ENCODE measurements at regions not wholly inside any gene's neighbourhood (a gene's known extent, or its start where the extent isn't known, plus 50 kb on each side); places are given as distances from the start of the nearest gene placed in this dataset.

GRCh38 chr13:95367309-95367843 is 66.1 kb upstream of the ABCC4 start:
- Histone ChIP-seq H3K27ac (ENCODE audit: low read length) (no peak overlapping the region), H3K27me3 (ENCODE audit: control insufficient read depth, insufficient read depth, low read length) (no peaks in the 10 kb centered on the region), H3K4me1 (ENCODE audit: control insufficient read depth, insufficient read depth, low read length) (no peaks in the 10 kb centered on the region), H3K9me3 (ENCODE audit: control insufficient read depth, insufficient read depth, low read length) (no peaks in the 10 kb centered on the region), H3K36me3 (ENCODE audit: control insufficient read depth, insufficient read depth, low read length) (no peaks in the 10 kb centered on the region), H3K4me3 (ENCODE audit: low read length) (no peak overlapping the region)
- no peak for DNase-seq (ENCODE audit: low read depth, low spot score)
- no CpG with 5 or more reads among the region's 6 CpGs for WGBS (ENCODE audit: insufficient coverage, insufficient read length)

GRCh38 chr13:95368998-95369397 is 67.7 kb upstream of the ABCC4 start:
- H3K36me3 ChIP-seq (ENCODE audit: control insufficient read depth, insufficient read depth, low read length), result no peaks in the 10 kb centered on the region
- no peak overlapping the region for H3K27ac ChIP-seq (ENCODE audit: low read length)
- H3K27me3 ChIP-seq (ENCODE audit: control insufficient read depth, insufficient read depth, low read length), result no peaks in the 10 kb centered on the region
- WGBS (ENCODE audit: insufficient coverage, insufficient read length), result no CpG with 5 or more reads among the region's 4 CpGs
- DNase-seq (ENCODE audit: low read depth, low spot score), result no peak
- H3K4me1 ChIP-seq (ENCODE audit: control insufficient read depth, insufficient read depth, low read length), result no peaks in the 10 kb centered on the region
- no peaks in the 10 kb centered on the region for H3K9me3 ChIP-seq (ENCODE audit: control insufficient read depth, insufficient read depth, low read length)
- H3K4me3 ChIP-seq (ENCODE audit: low read length), result no peak overlapping the region

GRCh38 chr13:95375706-95376105 is 74.5 kb upstream of the ABCC4 start:
- no peak for DNase-seq (ENCODE audit: low read depth, low spot score)
- H3K4me3 ChIP-seq (ENCODE audit: low read length), result no peak overlapping the region
- no peaks in the 10 kb centered on the region for H3K36me3 ChIP-seq (ENCODE audit: control insufficient read depth, insufficient read depth, low read length)
- no peaks in the 10 kb centered on the region for H3K4me1 ChIP-seq (ENCODE audit: control insufficient read depth, insufficient read depth, low read length)
- H3K27me3 ChIP-seq (ENCODE audit: control insufficient read depth, insufficient read depth, low read length), result no peaks in the 10 kb centered on the region
- H3K27ac ChIP-seq (ENCODE audit: low read length), result no peak overlapping the region
- no CpG with 5 or more reads among the region's 1 CpG for WGBS (ENCODE audit: insufficient coverage, insufficient read length)
- no peaks in the 10 kb centered on the region for H3K9me3 ChIP-seq (ENCODE audit: control insufficient read depth, insufficient read depth, low read length)

- no peak for DNase-seq (ENCODE audit: low read depth, low spot score)
These were observed 77.4 kb upstream of the ABCC4 start for GRCh38 chr13:95378603-95379002.

GRCh38 chr13:95380468-95381211 is 79.4 kb upstream of the ABCC4 start:
- no peak overlapping the region for H3K27ac ChIP-seq (ENCODE audit: low read length)
- no peaks in the 10 kb centered on the region for H3K36me3 ChIP-seq (ENCODE audit: control insufficient read depth, insufficient read depth, low read length)
- WGBS (ENCODE audit: insufficient coverage, insufficient read length), result no CpG with 5 or more reads among the region's 14 CpGs
- peak; percentile 70 for DNase-seq (ENCODE audit: low read depth, low spot score)
- H3K27me3 ChIP-seq (ENCODE audit: control insufficient read depth, insufficient read depth, low read length), result no peaks in the 10 kb centered on the region
- H3K4me1 ChIP-seq (ENCODE audit: control insufficient read depth, insufficient read depth, low read length), result no peaks in the 10 kb centered on the region
- no peak overlapping the region for H3K4me3 ChIP-seq (ENCODE audit: low read length)
- H3K9me3 ChIP-seq (ENCODE audit: control insufficient read depth, insufficient read depth, low read length), result no peaks in the 10 kb centered on the region

More at GRCh38 chr13:95378603-95379002, 77.4 kb upstream of the ABCC4 start:
- no peak overlapping the region for H3K27ac ChIP-seq (ENCODE audit: low read length)
- no peak overlapping the region for H3K4me3 ChIP-seq (ENCODE audit: low read length)
- H3K27me3 ChIP-seq (ENCODE audit: control insufficient read depth, insufficient read depth, low read length), result no peaks in the 10 kb centered on the region
- H3K4me1 ChIP-seq (ENCODE audit: control insufficient read depth, insufficient read depth, low read length), result no peaks in the 10 kb centered on the region
- WGBS (ENCODE audit: insufficient coverage, insufficient read length), result no CpG with 5 or more reads among the region's 1 CpG
- H3K9me3 ChIP-seq (ENCODE audit: control insufficient read depth, insufficient read depth, low read length), result no peaks in the 10 kb centered on the region
- H3K36me3 ChIP-seq (ENCODE audit: control insufficient read depth, insufficient read depth, low read length), result no peaks in the 10 kb centered on the region

GRCh38 chr13:95381212-95381527 is 79.9 kb upstream of the ABCC4 start:
- WGBS (ENCODE audit: insufficient coverage, insufficient read length), result no CpG with 5 or more reads among the region's 5 CpGs
- Histone ChIP-seq H3K4me1 (ENCODE audit: control insufficient read depth, insufficient read depth, low read length) (no peaks in the 10 kb centered on the region), H3K27ac (ENCODE audit: low read length) (no peak overlapping the region)

GRCh38 chr13:95382411-95382810 is 81.2 kb upstream of the ABCC4 start:
- WGBS (ENCODE audit: insufficient coverage, insufficient read length), result no CpG with 5 or more reads among the region's 2 CpGs
- Histone ChIP-seq H3K27me3 (ENCODE audit: control insufficient read depth, insufficient read depth, low read length) (no peaks in the 10 kb centered on the region), H3K4me1 (ENCODE audit: control insufficient read depth, insufficient read depth, low read length) (no peaks in the 10 kb centered on the region), H3K27ac (ENCODE audit: low read length) (no peak overlapping the region), H3K36me3 (ENCODE audit: control insufficient read depth, insufficient read depth, low read length) (no peaks in the 10 kb centered on the region), H3K9me3 (ENCODE audit: control insufficient read depth, insufficient read depth, low read length) (no peaks in the 10 kb centered on the region), H3K4me3 (ENCODE audit: low read length) (no peak overlapping the region)
- no peak for DNase-seq (ENCODE audit: low read depth, low spot score)

More at GRCh38 chr13:95381212-95381527, 79.9 kb upstream of the ABCC4 start:
- Histone ChIP-seq H3K36me3 (ENCODE audit: control insufficient read depth, insufficient read depth, low read length) (no peaks in the 10 kb centered on the region), H3K9me3 (ENCODE audit: control insufficient read depth, insufficient read depth, low read length) (no peaks in the 10 kb centered on the region), H3K27me3 (ENCODE audit: control insufficient read depth, insufficient read depth, low read length) (no peaks in the 10 kb centered on the region), H3K4me3 (ENCODE audit: low read length) (no peak overlapping the region)
- no peak for DNase-seq (ENCODE audit: low read depth, low spot score)

GRCh38 chr13:95382916-95383315 is 81.7 kb upstream of the ABCC4 start:
- no peak overlapping the region for H3K4me3 ChIP-seq (ENCODE audit: low read length)
- no CpG with 5 or more reads among the region's 4 CpGs for WGBS (ENCODE audit: insufficient coverage, insufficient read length)

GRCh38 chr13:95385373-95385772 is 84.1 kb upstream of the ABCC4 start:
- no peaks in the 10 kb centered on the region; the same call in 1 of the 2 replicates for H3K27me3 ChIP-seq (ENCODE audit: control insufficient read depth, insufficient read depth, low read length)
- H3K36me3 ChIP-seq (ENCODE audit: control insufficient read depth, insufficient read depth, low read length), result no peaks in the 10 kb centered on the region
- H3K27ac ChIP-seq (ENCODE audit: low read length), result no peak overlapping the region
- no peak overlapping the region for H3K4me3 ChIP-seq (ENCODE audit: low read length)
- H3K9me3 ChIP-seq (ENCODE audit: control insufficient read depth, insufficient read depth, low read length), result no peaks in the 10 kb centered on the region
- H3K4me1 ChIP-seq (ENCODE audit: control insufficient read depth, insufficient read depth, low read length), result no peaks in the 10 kb centered on the region
- WGBS (ENCODE audit: insufficient coverage, insufficient read length), result no CpG with 5 or more reads among the region's 1 CpG
- DNase-seq (ENCODE audit: low read depth, low spot score), result no peak

More at GRCh38 chr13:95382916-95383315, 81.7 kb upstream of the ABCC4 start:
- DNase-seq (ENCODE audit: low read depth, low spot score), result no peak
- Histone ChIP-seq H3K36me3 (ENCODE audit: control insufficient read depth, insufficient read depth, low read length) (no peaks in the 10 kb centered on the region), H3K9me3 (ENCODE audit: control insufficient read depth, insufficient read depth, low read length) (no peaks in the 10 kb centered on the region), H3K27me3 (ENCODE audit: control insufficient read depth, insufficient read depth, low read length) (no peaks in the 10 kb centered on the region), H3K27ac (ENCODE audit: low read length) (no peak overlapping the region), H3K4me1 (ENCODE audit: control insufficient read depth, insufficient read depth, low read length) (no peaks in the 10 kb centered on the region)

GRCh38 chr13:95385798-95386197 is 84.5 kb upstream of the ABCC4 start:
- Histone ChIP-seq H3K36me3 (ENCODE audit: control insufficient read depth, insufficient read depth, low read length) (no peaks in the 10 kb centered on the region), H3K4me1 (ENCODE audit: control insufficient read depth, insufficient read depth, low read length) (no peaks in the 10 kb centered on the region), H3K27ac (ENCODE audit: low read length) (no peak overlapping the region), H3K4me3 (ENCODE audit: low read length) (no peak overlapping the region), H3K27me3 (ENCODE audit: control insufficient read depth, insufficient read depth, low read length) (no peaks in the 10 kb centered on the region; the same call in 1 of the 2 replicates), H3K9me3 (ENCODE audit: control insufficient read depth, insufficient read depth, low read length) (no peaks in the 10 kb centered on the region)
- no peak for DNase-seq (ENCODE audit: low read depth, low spot score)
- WGBS (ENCODE audit: insufficient coverage, insufficient read length), result no CpG with 5 or more reads among the region's 1 CpG

- DNase-seq (ENCODE audit: low read depth, low spot score), result no peak
- Histone ChIP-seq H3K27me3 (ENCODE audit: control insufficient read depth, insufficient read depth, low read length) (no peaks in the 10 kb centered on the region; the same call in 1 of the 2 replicates), H3K4me3 (ENCODE audit: low read length) (no peak overlapping the region), H3K9me3 (ENCODE audit: control insufficient read depth, insufficient read depth, low read length) (no peaks in the 10 kb centered on the region), H3K4me1 (ENCODE audit: control insufficient read depth, insufficient read depth, low read length) (no peaks in the 10 kb centered on the region), H3K27ac (ENCODE audit: low read length) (no peak overlapping the region), H3K36me3 (ENCODE audit: control insufficient read depth, insufficient read depth, low read length) (no peaks in the 10 kb centered on the region)
- no CpG with 5 or more reads among the region's 4 CpGs for WGBS (ENCODE audit: insufficient coverage, insufficient read length)
These were observed 85.1 kb upstream of the ABCC4 start for GRCh38 chr13:95386370-95386769.
